Osteocyte (in vitro differentiated cells): ENCODE measurements at regions not wholly inside any gene's neighbourhood (a gene's known extent, or its start where the extent isn't known, plus 50 kb on each side); places are given as distances from the start of the nearest gene placed in this dataset.

Experiments used
- DNase-seq: peaks from one replicate; pipeline ENCODE4 v3.0.0; 2021; ENCODE audit warnings: mixed read lengths; ENCODE audit not compliant: unreplicated experiment; ENCODE audit errors: extremely low spot score
- H3K27ac Mint-ChIP-seq: one replicate; pipeline ENCODE4 v1.8.0; 2021; ENCODE audit warnings: mild to moderate bottlenecking, mixed read lengths; ENCODE audit not compliant: unreplicated experiment
- H3K27me3 Mint-ChIP-seq: one replicate; pipeline ENCODE4 v1.8.0; 2021; ENCODE audit warnings: mixed read lengths; ENCODE audit not compliant: unreplicated experiment
- H3K36me3 Mint-ChIP-seq: one replicate; pipeline ENCODE4 v1.8.0; 2021; ENCODE audit warnings: mixed read lengths; ENCODE audit not compliant: unreplicated experiment
- H3K4me1 Mint-ChIP-seq: one replicate; pipeline ENCODE4 v1.8.0; 2021; ENCODE audit warnings: mixed read lengths; ENCODE audit not compliant: unreplicated experiment
- H3K4me3 Mint-ChIP-seq: one replicate; pipeline ENCODE4 v1.8.0; 2021; ENCODE audit warnings: mild to moderate bottlenecking, moderate library complexity, mixed read lengths; ENCODE audit not compliant: unreplicated experiment
- H3K9me3 Mint-ChIP-seq: one replicate; pipeline ENCODE4 v1.8.0; 2021; ENCODE audit warnings: mixed read lengths; ENCODE audit not compliant: unreplicated experiment
- CTCF ChIP-seq: fragments of 200-600 bp; sonication (generic); IDR thresholded peaks from 2 replicates; pipeline ENCODE4 v1.5.0; 2021; ENCODE audit warnings: antibody characterized with exemption, mild to moderate bottlenecking, moderate library complexity

GRCh38 chr11:70530629-70531185 is 132.4 kb downstream of the CTTN start:
- no peak for TF ChIP-seq CTCF
- no peaks in the 10 kb centered on the region for H3K36me3 Mint-ChIP-seq
- no peaks in the 10 kb centered on the region for H3K9me3 Mint-ChIP-seq
- H3K4me3 Mint-ChIP-seq = no peak overlapping the region
- H3K27me3 Mint-ChIP-seq = no peaks in the 10 kb centered on the region
- H3K27ac Mint-ChIP-seq = no peak overlapping the region
- no peak for DNase-seq
- no peaks in the 10 kb centered on the region for H3K4me1 Mint-ChIP-seq

GRCh38 chr11:70531281-70532065 is 133.1 kb downstream of the CTTN start:
- H3K27me3 Mint-ChIP-seq = no peaks in the 10 kb centered on the region
- no peaks in the 10 kb centered on the region for H3K4me1 Mint-ChIP-seq

GRCh38 chr11:70532066-70532440 is 133.7 kb downstream of the CTTN start:
- Mint-ChIP-seq H3K9me3 (no peaks in the 10 kb centered on the region), H3K27ac (no peak overlapping the region), H3K36me3 (no peaks in the 10 kb centered on the region), H3K4me3 (no peak overlapping the region), H3K27me3 (no peaks in the 10 kb centered on the region), H3K4me1 (no peaks in the 10 kb centered on the region)
- DNase-seq = no peak
- TF ChIP-seq CTCF = no peak

More at GRCh38 chr11:70531281-70532065, 133.1 kb downstream of the CTTN start:
- Mint-ChIP-seq H3K36me3 (no peaks in the 10 kb centered on the region), H3K4me3 (no peak overlapping the region), H3K27ac (no peak overlapping the region), H3K9me3 (no peaks in the 10 kb centered on the region)
- no peak for TF ChIP-seq CTCF
- DNase-seq = no peak

- Mint-ChIP-seq H3K4me3 (no peak overlapping the region), H3K27me3 (no peaks in the 10 kb centered on the region), H3K9me3 (no peaks in the 10 kb centered on the region), H3K4me1 (no peaks in the 10 kb centered on the region), H3K27ac (no peak overlapping the region), H3K36me3 (no peaks in the 10 kb centered on the region)
- TF ChIP-seq CTCF = no peak
- no peak for DNase-seq
These were observed 134.4 kb downstream of the CTTN start for GRCh38 chr11:70532731-70533130.

- no peak for DNase-seq
- H3K27me3 Mint-ChIP-seq = no peaks in the 10 kb centered on the region
- no peaks in the 10 kb centered on the region for H3K9me3 Mint-ChIP-seq
- no peak overlapping the region for H3K4me3 Mint-ChIP-seq
- no peaks in the 10 kb centered on the region for H3K36me3 Mint-ChIP-seq
- H3K27ac Mint-ChIP-seq = no peak overlapping the region
- TF ChIP-seq CTCF = no peak
- H3K4me1 Mint-ChIP-seq = no peaks in the 10 kb centered on the region
These were observed 137.1 kb downstream of the CTTN start for GRCh38 chr11:70535191-70535971.
